CD4-positive, alpha-beta T cell treated with Interferon alpha-2 for 1 hour (primary cell): ENCODE measurements at regions not wholly inside any gene's neighbourhood (a gene's known extent, or its start where the extent isn't known, plus 50 kb on each side); places are given as distances from the start of the nearest gene placed in this dataset.
"Not testable (repeated sequence)": the region's sequence is repeated elsewhere in the genome, so short reads cannot be mapped to it uniquely, and the experiment has no call there.

ENCODE experiments used
- DNase-seq, 2 donors: peaks; one replicate each; pipeline ENCODE4 v3.0.0-alpha.2; 2020 to 2022

- no peak for DNase-seq
Measured at GRCh38 chr17:22310717-22311686, 618.7 kb downstream of the KCNJ18 start.

GRCh38 chr17:22321001-22321400, 628.7 kb downstream of the KCNJ18 start:
- not testable (repeated sequence) for DNase-seq

GRCh38 chr17:22322893-22323550, 630.7 kb downstream of the KCNJ18 start:
- DNase-seq = not testable (repeated sequence)

- DNase-seq = no peak
Measured at GRCh38 chr17:22337467-22337866, 645.1 kb downstream of the KCNJ18 start.

- DNase-seq = not testable (repeated sequence)
Measured at GRCh38 chr17:22356603-22357002, 664.3 kb downstream of the KCNJ18 start.

- DNase-seq = not testable (repeated sequence)
Measured at GRCh38 chr17:22370988-22371387, 678.7 kb downstream of the KCNJ18 start.

GRCh38 chr17:22373911-22374310, 681.6 kb downstream of the KCNJ18 start:
- no peak for DNase-seq

- DNase-seq = no peak
Measured at GRCh38 chr17:22374741-22375140, 682.4 kb downstream of the KCNJ18 start.

- DNase-seq = not testable (repeated sequence)
Measured at GRCh38 chr17:22376747-22377146, 684.4 kb downstream of the KCNJ18 start.

GRCh38 chr17:22378748-22379147, 686.4 kb downstream of the KCNJ18 start:
- not testable (repeated sequence) for DNase-seq

GRCh38 chr17:22381589-22381988, 689.3 kb downstream of the KCNJ18 start:
- DNase-seq = not testable (repeated sequence)

GRCh38 chr17:22383772-22384460, 691.6 kb downstream of the KCNJ18 start:
- DNase-seq = not testable (repeated sequence)

GRCh38 chr17:22384461-22384800, 692.1 kb downstream of the KCNJ18 start:
- DNase-seq = not testable (repeated sequence)

GRCh38 chr17:22398446-22398845, 706.1 kb downstream of the KCNJ18 start:
- DNase-seq = not testable (repeated sequence)

- DNase-seq = not testable (repeated sequence)
Measured at GRCh38 chr17:22399037-22399436, 706.7 kb downstream of the KCNJ18 start.

GRCh38 chr17:22405080-22405479, 712.8 kb downstream of the KCNJ18 start:
- not testable (repeated sequence) for DNase-seq

- no peak for DNase-seq
Measured at GRCh38 chr17:22409160-22409751, 716.9 kb downstream of the KCNJ18 start.

GRCh38 chr17:22410136-22410535, 717.8 kb downstream of the KCNJ18 start:
- no peak for DNase-seq

GRCh38 chr17:22411185-22411784, 719.0 kb downstream of the KCNJ18 start:
- DNase-seq = no peak

- no peak for DNase-seq
Measured at GRCh38 chr17:22435231-22435974, 743.1 kb downstream of the KCNJ18 start.

GRCh38 chr17:22441776-22442175, 749.5 kb downstream of the KCNJ18 start:
- DNase-seq = no peak

- no peak for DNase-seq
Measured at GRCh38 chr17:22443061-22443460, 750.7 kb downstream of the KCNJ18 start.
